ENCODE measurements at regions not wholly inside any gene's neighbourhood (a gene's known extent, or its start where the extent isn't known, plus 50 kb on each side); places are given as distances from the start of the nearest gene placed in this dataset.

DNA sequence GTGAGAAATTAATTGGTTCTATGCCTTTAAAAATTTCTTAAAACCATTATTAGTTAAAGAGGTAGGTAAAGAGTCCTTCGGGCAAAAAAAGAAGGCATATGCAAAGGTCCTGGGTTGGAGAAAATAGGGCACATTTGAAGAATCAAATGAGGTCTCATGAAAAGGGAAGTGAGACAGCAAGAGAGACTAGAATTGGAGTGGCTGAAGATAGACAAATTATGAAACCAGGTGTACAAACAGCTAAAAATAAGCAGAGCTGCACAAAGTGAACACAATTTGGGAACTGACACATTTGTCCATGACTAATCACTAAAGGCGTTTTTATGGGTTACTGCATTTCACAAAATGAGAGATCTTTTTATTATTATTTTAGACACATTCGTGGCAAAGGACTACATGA, 581.2 kb downstream of the PYDC2 start:
- in situ Hi-C loops (cut with HindIII; ENCODE audit: low sequenced_read_pairs), result no loop called here
- DNase-seq (ENCODE audit: low read depth), result no peak
- TF ChIP-seq, protein P1, sequence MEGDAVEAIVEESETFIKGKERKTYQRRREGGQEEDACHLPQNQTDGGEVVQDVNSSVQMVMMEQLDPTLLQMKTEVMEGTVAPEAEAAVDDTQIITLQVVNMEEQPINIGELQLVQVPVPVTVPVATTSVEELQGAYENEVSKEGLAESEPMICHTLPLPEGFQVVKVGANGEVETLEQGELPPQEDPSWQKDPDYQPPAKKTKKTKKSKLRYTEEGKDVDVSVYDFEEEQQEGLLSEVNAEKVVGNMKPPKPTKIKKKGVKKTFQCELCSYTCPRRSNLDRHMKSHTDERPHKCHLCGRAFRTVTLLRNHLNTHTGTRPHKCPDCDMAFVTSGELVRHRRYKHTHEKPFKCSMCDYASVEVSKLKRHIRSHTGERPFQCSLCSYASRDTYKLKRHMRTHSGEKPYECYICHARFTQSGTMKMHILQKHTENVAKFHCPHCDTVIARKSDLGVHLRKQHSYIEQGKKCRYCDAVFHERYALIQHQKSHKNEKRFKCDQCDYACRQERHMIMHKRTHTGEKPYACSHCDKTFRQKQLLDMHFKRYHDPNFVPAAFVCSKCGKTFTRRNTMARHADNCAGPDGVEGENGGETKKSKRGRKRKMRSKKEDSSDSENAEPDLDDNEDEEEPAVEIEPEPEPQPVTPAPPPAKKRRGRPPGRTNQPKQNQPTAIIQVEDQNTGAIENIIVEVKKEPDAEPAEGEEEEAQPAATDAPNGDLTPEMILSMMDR (IDR thresholded peaks at IDR 0.05; ENCODE audit: low read depth, low read length, missing control alignments), result no peak
- no peak overlapping the region for H3K4me3 ChIP-seq (ENCODE audit: low read depth, low read length)

DNA sequence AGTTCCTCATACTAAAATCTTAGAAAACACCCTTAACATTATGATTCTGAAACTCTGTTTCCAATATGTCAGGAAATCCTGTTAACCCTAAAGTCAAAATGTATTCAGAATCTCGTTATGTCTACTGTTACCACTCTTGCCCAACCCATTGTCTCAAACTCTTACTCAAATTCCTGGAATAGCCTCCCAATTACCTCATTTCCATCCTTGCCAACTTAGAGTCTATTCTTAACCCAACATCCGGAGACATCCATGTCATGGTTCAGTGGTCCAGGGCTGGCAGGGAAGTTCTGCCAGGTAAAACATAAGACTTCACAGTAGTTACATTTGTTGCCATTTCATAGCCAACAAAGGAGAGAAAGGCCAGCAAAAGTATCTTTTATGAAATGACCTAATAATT, 593.9 kb downstream of the PYDC2 start:
- TF ChIP-seq, protein P1 (IDR thresholded peaks at IDR 0.05; ENCODE audit: low read depth, low read length, missing control alignments), result no peak
- no peak overlapping the region for H3K4me3 ChIP-seq (ENCODE audit: low read depth, low read length)
- peak; percentile 29 for DNase-seq (ENCODE audit: low read depth)
- in situ Hi-C loops (cut with HindIII; ENCODE audit: low sequenced_read_pairs), result no loop called here

DNA sequence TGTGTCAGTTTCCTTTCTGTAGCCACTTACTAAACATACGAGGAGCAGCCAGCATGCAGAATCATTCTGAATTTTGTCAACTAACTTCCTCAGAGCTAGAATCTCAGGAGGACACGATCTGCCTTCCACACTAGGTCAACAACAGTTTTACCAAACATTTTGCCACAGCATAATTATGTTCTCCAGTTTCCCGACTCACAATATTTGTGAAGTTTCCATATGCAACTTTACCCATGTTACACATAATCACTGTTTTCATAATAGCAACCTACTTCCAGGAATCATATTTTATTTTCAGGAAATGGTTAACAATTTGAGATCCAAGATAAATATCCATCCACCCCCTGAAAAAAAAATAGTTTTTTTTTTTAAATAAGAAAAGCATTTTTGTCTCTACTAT, 595.0 kb downstream of the PYDC2 start:
- no peak for DNase-seq (ENCODE audit: low read depth)
- TF ChIP-seq, protein P1 (IDR thresholded peaks at IDR 0.05; ENCODE audit: low read depth, low read length, missing control alignments), result no peak
- no peak overlapping the region for H3K4me3 ChIP-seq (ENCODE audit: low read depth, low read length)
- in situ Hi-C loops (cut with HindIII; ENCODE audit: low sequenced_read_pairs), result no loop called here

DNA sequence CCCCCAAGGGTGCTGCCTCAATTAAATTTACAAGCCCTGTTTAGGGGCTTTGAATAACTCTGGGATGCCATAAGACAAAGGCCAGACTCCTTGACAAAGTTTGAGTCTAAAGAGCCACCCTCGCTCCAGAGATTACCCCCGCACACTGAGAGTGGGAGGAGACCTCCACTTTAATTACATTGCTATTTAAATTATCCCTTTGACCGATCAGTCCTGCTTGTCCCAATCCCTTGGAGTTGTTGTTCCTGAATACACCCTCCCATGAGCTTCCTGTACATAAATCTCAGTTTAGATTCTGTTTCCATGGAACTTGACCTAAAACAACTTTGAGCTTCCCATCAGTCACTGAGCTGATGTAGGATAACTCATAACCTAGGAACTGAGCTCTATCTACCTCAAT, 596.3 kb downstream of the PYDC2 start:
- in situ Hi-C loops (cut with HindIII; ENCODE audit: low sequenced_read_pairs), result no loop called here
- H3K4me3 ChIP-seq (ENCODE audit: low read depth, low read length), result no peak overlapping the region
- TF ChIP-seq, protein P1 (IDR thresholded peaks at IDR 0.05; ENCODE audit: low read depth, low read length, missing control alignments), result no peak
- DNase-seq (ENCODE audit: low read depth), result no peak

DNA sequence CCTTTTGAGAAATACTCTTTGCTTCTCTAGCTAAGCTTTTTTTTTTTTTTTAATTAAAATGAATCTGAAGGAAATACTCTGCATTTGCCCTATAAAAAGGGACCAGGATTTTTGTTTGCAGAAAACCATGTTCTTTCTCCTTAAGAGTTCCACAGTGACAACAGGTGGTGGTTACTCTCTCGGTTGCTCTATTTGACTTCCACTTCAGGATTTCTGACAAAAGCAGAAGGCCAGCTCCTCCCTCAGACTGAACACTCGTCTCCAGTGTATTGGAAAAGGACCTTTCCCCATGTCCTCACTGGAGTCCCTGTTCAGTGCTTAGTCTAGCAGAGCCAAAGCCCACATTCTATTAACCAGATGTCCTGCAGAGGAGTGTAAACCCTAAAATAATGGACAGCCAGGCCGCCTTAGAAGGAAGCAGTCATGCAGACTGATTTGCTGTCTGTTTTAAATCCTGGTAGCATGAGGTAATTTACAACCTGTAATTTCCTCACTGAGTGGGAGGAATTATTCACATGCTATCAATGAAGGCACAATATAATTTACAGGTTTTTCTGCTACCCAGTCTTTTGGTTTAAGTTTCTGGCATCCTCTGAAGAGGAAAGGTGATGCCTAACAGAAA, 599.3 kb downstream of the PYDC2 start:
- no peak for DNase-seq (ENCODE audit: low read depth)
- TF ChIP-seq, protein P1 (IDR thresholded peaks at IDR 0.05; ENCODE audit: low read depth, low read length, missing control alignments), result no peak
- no peak overlapping the region for H3K4me3 ChIP-seq (ENCODE audit: low read depth, low read length)
- in situ Hi-C loops (cut with HindIII; ENCODE audit: low sequenced_read_pairs), result no loop called here

DNA sequence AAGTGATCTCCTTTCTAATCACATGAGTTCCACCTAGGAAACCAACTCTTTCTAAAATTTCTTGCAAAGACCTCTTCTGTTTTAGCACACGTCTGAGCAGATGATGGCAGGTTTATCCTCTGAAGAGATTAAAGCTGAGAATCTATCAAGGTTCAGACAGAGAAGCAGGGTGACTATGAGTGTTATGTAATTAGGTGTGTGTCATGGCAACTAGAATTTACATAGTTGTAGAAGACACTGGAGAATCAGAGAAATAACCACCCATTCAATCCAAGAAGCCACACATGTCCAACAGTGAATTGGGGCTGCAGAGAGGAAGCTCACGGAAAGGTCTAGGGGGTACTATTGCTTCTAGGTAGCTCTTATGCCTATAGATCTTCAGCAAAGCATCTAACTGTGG, 600.5 kb downstream of the PYDC2 start:
- DNase-seq (ENCODE audit: low read depth), result no peak
- H3K4me3 ChIP-seq (ENCODE audit: low read depth, low read length), result no peak overlapping the region
- in situ Hi-C loops (cut with HindIII; ENCODE audit: low sequenced_read_pairs), result no loop called here
- TF ChIP-seq, protein P1 (IDR thresholded peaks at IDR 0.05; ENCODE audit: low read depth, low read length, missing control alignments), result no peak
